ENCODE measurements at regions not wholly inside any gene's neighbourhood (a gene's known extent, or its start where the extent isn't known, plus 50 kb on each side); places are given as distances from the start of the nearest gene placed in this dataset.

DNA sequence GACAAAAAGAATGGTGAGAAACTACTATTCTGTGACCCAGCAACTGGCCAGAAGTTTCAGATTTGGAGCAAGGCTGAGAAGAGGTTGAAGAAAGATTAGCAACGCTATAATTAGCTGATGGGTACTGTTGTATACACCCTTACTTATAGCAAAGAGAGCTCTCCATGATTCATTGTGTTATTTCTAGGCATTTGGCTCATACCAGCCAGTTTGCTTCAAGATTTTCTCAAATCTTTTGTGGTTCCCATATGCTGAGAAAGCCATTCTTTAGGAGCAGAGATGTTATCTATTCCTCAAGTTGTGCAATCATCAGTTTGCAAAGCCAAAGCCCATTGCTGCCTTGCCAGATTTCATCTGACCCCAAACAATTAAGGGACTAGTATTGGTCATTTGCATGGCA lies 179.4 kb downstream of the ETS1 start:
- DNase-seq (ENCODE audit: insufficient read length, low spot score): no peak

GRCh38 chr11:128405714-128406662 lies 181.4 kb downstream of the ETS1 start:
- TF ChIP-seq, protein P1, sequence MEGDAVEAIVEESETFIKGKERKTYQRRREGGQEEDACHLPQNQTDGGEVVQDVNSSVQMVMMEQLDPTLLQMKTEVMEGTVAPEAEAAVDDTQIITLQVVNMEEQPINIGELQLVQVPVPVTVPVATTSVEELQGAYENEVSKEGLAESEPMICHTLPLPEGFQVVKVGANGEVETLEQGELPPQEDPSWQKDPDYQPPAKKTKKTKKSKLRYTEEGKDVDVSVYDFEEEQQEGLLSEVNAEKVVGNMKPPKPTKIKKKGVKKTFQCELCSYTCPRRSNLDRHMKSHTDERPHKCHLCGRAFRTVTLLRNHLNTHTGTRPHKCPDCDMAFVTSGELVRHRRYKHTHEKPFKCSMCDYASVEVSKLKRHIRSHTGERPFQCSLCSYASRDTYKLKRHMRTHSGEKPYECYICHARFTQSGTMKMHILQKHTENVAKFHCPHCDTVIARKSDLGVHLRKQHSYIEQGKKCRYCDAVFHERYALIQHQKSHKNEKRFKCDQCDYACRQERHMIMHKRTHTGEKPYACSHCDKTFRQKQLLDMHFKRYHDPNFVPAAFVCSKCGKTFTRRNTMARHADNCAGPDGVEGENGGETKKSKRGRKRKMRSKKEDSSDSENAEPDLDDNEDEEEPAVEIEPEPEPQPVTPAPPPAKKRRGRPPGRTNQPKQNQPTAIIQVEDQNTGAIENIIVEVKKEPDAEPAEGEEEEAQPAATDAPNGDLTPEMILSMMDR (IDR thresholded peaks at IDR 0.05; ENCODE audit: insufficient read depth, missing control alignments): no peak
- no peak for FAIRE-seq
- DNase-seq (ENCODE audit: insufficient read length, low spot score): no peak

More for the DNA sequence above, 179.4 kb downstream of the ETS1 start:
- no peak for FAIRE-seq
- TF ChIP-seq, protein P1 (IDR thresholded peaks at IDR 0.05; ENCODE audit: insufficient read depth, missing control alignments): no peak

GRCh38 chr11:128405112-128405511 lies 182.2 kb downstream of the ETS1 start:
- FAIRE-seq (no peak), DNase-seq (ENCODE audit: insufficient read length, low spot score) (no peak)
- TF ChIP-seq, protein P1 (IDR thresholded peaks at IDR 0.05; ENCODE audit: insufficient read depth, missing control alignments): no peak

DNA sequence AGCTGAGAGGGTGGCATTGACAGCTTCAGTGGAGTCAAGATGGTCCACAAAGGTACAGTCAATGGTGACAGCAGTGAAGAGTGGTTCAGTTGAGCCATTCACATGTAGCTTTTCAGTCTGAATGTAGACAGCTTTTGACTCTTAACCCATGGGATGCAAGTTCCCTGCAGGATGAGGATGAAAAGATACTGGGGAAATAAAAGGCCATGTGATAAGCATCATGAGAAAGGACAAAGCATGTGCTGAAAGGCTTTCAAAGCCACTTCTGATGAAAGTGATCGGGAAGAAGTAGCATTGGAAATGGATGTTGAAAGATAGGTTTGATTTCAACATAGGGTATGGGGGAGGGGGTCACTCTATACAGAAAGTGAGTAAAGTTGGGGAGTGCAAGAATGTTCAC lies 182.9 kb downstream of the ETS1 start:
- DNase-seq (ENCODE audit: insufficient read length, low spot score) (no peak), FAIRE-seq (no peak)
- TF ChIP-seq, protein P1 (IDR thresholded peaks at IDR 0.05; ENCODE audit: insufficient read depth, missing control alignments): no peak

GRCh38 chr11:128400382-128401203 lies 186.8 kb downstream of the ETS1 start:
- DNase-seq (ENCODE audit: insufficient read length, low spot score) (no peak), FAIRE-seq (no peak)
- TF ChIP-seq, protein P1 (IDR thresholded peaks at IDR 0.05; ENCODE audit: insufficient read depth, missing control alignments): no peak

GRCh38 chr11:128399251-128400121 lies 187.9 kb downstream of the ETS1 start:
- DNase-seq (ENCODE audit: insufficient read length, low spot score) (no peak), FAIRE-seq (no peak)
- TF ChIP-seq, protein P1 (IDR thresholded peaks at IDR 0.05; ENCODE audit: insufficient read depth, missing control alignments): no peak
